HepG2 (cell line): ENCODE measurements at regions not wholly inside any gene's neighbourhood (a gene's known extent, or its start where the extent isn't known, plus 50 kb on each side); places are given as distances from the start of the nearest gene placed in this dataset.

ENCODE experiments used
- ATAC-seq: fragments of 200-7000 bp; cut with Tn5 transposase; 3 replicates; pipeline ENCODE4 v1.9.1; 2020; ENCODE audit warnings: mild to moderate bottlenecking, moderate library complexity
- BruUV-seq: library from RNA; stranded (reverse); fragments of 400-500 nt; replicated peaks from 2 replicates; lab custom pipeline; 2021; lab: Mats Ljungman, UMichigan
- CTCF ChIA-PET: fragments of 300-600 bp; formaldehyde crosslinking; extraction: SDS; loops from one replicate; lab custom pipeline; 2021; ENCODE audit warnings: low total read pairs, inconsistent platforms, low intra/inter-chr PET ratio; lab: Yijun Ruan, JAX
- POLR2A ChIA-PET: fragments of 350-600 bp; sonication (Branson Sonifier 250); formaldehyde crosslinking; loops from one replicate; lab custom pipeline; 2020; ENCODE audit warnings: antibody characterized with exemption, inconsistent platforms; lab: Yijun Ruan, JAX
- DNase-seq: peaks from one replicate; pipeline ENCODE4 v3.0.0-alpha.2; 2015; ENCODE audit warnings: low spot score
- FAIRE-seq: peaks from 3 replicates; lab custom pipeline; 2011; peaks lifted over from hg19 to GRCh38; lab: Jason Lieb, UNC
- H2AFZ ChIP-seq: one replicate; pipeline ENCODE4 v1.6.1; 2011; ENCODE audit warnings: low read length, inconsistent platforms
- H3K27ac ChIP-seq: fragments of 300-600 bp; 3 replicates; pipeline ENCODE4 v1.8.0; 2011; ENCODE audit warnings: mixed run types, mild to moderate bottlenecking, mixed read lengths, low read length, inconsistent platforms; ENCODE audit not compliant: insufficient read depth; ENCODE audit errors: extremely low read length
- H3K27me3 ChIP-seq, 2 experiments: fragments of 200-600 bp in 1 of 2; 2 replicates in 1 of 2; 3 replicates in 1 of 2; pipeline versions ENCODE4 v1.6.0 to v1.8.0; 2011; ENCODE audit warnings: low read length in 2 of 2, mild to moderate bottlenecking in 2 of 2, moderate library complexity in 2 of 2, inconsistent platforms in 1 of 2; ENCODE audit not compliant: insufficient read depth in 2 of 2, control insufficient read depth in 1 of 2
- H3K36me3 ChIP-seq, 2 experiments: fragments of 200-600 bp in 1 of 2; replicated peaks in 1 of 2; 2 replicates in 1 of 2; 3 replicates in 1 of 2; pipeline versions ENCODE4 v1.5.1 to v1.8.0; 2011; ENCODE audit warnings: low read length in 2 of 2, inconsistent platforms in 1 of 2; ENCODE audit not compliant: insufficient read depth in 2 of 2, control insufficient read depth in 1 of 2
- H3K4me1 ChIP-seq: 2 replicates; pipeline ENCODE4 v1.5.1; 2012; ENCODE audit warnings: low read length, inconsistent platforms; ENCODE audit not compliant: insufficient read depth
- H3K4me2 ChIP-seq: 2 replicates; pipeline ENCODE4 v1.6.0; 2011; ENCODE audit warnings: low read depth, low read length, inconsistent platforms
- H3K4me3 ChIP-seq, 3 experiments: fragments of 200-600 bp in 1 of 3; sonication (generic), shearing (Covaris generic) in 1 of 3; replicated peaks in 1 of 3; 2 replicates each; pipeline ENCODE4 v1.5.1; 2011 to 2016; ENCODE audit warnings: low read length in 3 of 3, inconsistent platforms in 2 of 3, low read depth in 2 of 3, mild to moderate bottlenecking in 2 of 3, control low read depth in 1 of 3, mixed read lengths in 1 of 3; ENCODE audit not compliant: insufficient read depth in 1 of 3
- H3K79me2 ChIP-seq: one replicate; pipeline ENCODE4 v1.6.1; 2011; ENCODE audit warnings: low read length, inconsistent platforms; ENCODE audit not compliant: insufficient read depth
- H3K9ac ChIP-seq: 2 replicates; pipeline ENCODE4 v1.6.0; 2011; ENCODE audit warnings: mild to moderate bottlenecking, low read depth, low read length, inconsistent platforms; ENCODE audit not compliant: insufficient read depth
- H3K9me3 ChIP-seq: 2 replicates; pipeline ENCODE4 v1.5.1; 2012; ENCODE audit warnings: mild to moderate bottlenecking, low read length
- H4K20me1 ChIP-seq: 2 replicates; pipeline ENCODE4 v1.6.0; 2011; ENCODE audit warnings: inconsistent platforms, mild to moderate bottlenecking, low read length, moderate library complexity; ENCODE audit not compliant: insufficient read depth
- CC2D1A ChIP-seq: sonication (generic); formaldehyde crosslinking; IDR thresholded peaks from 2 replicates; pipeline ENCODE4 v1.8.1; 2023; ENCODE audit warnings: mild to moderate bottlenecking, missing genetic modification reagents
- CHCHD3 ChIP-seq: sonication (generic); formaldehyde crosslinking; IDR thresholded peaks from 2 replicates; pipeline ENCODE4 v1.8.0; 2022; ENCODE audit warnings: mild to moderate bottlenecking, missing genetic modification reagents, moderate library complexity
- ETV5 ChIP-seq: IDR thresholded peaks from 2 replicates; pipeline ENCODE4 v1.6.1; 2018; ENCODE audit warnings: missing biosample characterization, missing genetic modification reagents, inconsistent platforms, borderline replicate concordance
- HNF4A ChIP-seq: sonication (generic); formaldehyde crosslinking; IDR thresholded peaks from 2 replicates; pipeline ENCODE4 v1.4.0; 2020; ENCODE audit warnings: missing genetic modification reagents
- SRY ChIP-seq: sonication (generic); formaldehyde crosslinking; IDR thresholded peaks from 2 replicates; pipeline ENCODE4 v1.8.0; 2022; ENCODE audit warnings: mild to moderate bottlenecking, missing genetic modification reagents
- SYNCRIP ChIP-seq: fragments of 200-400 bp; formaldehyde crosslinking; IDR thresholded peaks from 2 replicates; pipeline ENCODE4 v1.6.1; 2018; ENCODE audit warnings: mild to moderate bottlenecking, low read depth, low read length; ENCODE audit not compliant: insufficient read depth
- ZNF143 ChIP-seq: sonication (generic); formaldehyde crosslinking; IDR thresholded peaks from 2 replicates; pipeline ENCODE4 v1.4.0; 2020; ENCODE audit warnings: missing genetic modification reagents
- ZNF432 ChIP-seq: sonication (generic); formaldehyde crosslinking; IDR thresholded peaks from 2 replicates; pipeline ENCODE4 v1.5.0; 2020; ENCODE audit warnings: missing genetic modification reagents, mild to moderate bottlenecking, borderline replicate concordance
- WGBS: methylation state at CpG from one replicate; pipeline ENCODE4 v1.1.6; 2017; ENCODE audit warnings: low lambda C conversion rate; 5-methylcytosine and 5-hydroxymethylcytosine counted together
- in situ Hi-C: cut with HindIII; loops from 2 replicates; pipeline ENCODE4 v1.10.0; 2017; ENCODE audit warnings: low pct_unique_long_range_greater_than_20kb; ENCODE audit not compliant: extremely low pct_ligation_motif_present
- intact Hi-C: fragments of 100-400 bp; cut with micrococcal nuclease; formaldehyde crosslinking; loops from one replicate; pipeline ENCODE4 v1.10.0; 2022; ENCODE audit not compliant: unreplicated experiment
- TF ChIP-seq, protein P1 (sequence below): IDR thresholded peaks from 2 replicates; pipeline ENCODE4 v1.6.1; 2018; ENCODE audit warnings: missing genetic modification reagents, mild to moderate bottlenecking, missing compliant biosample characterization
- TF ChIP-seq, protein P2 (sequence below): sonication (generic); formaldehyde crosslinking; IDR thresholded peaks from 2 replicates; pipeline ENCODE4 v1.4.0; 2020; ENCODE audit warnings: mild to moderate bottlenecking, low read depth, missing genetic modification reagents

DNA sequence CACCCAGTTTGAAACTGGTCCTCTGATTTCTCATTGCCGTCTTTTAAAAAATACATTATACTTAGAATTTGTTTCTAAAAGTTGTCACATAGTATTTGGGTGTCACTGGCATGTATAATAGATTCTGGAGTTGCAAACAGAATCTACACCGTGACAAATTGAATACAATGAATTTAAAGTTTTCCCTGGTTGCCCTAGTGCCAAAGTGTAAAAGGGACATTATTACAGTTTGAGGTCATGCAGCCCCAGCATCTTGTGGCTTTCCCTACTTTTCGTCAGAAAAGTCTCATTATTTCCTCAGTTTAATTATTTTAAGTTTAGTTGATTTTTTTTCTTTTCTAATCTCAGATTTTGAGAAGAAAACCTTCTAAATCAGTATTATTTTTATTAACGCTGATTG is 155.9 kb downstream of the DISP1 start:
- Histone ChIP-seq H3K27ac (no peak overlapping the region), H3K27me3 (no peaks in the 10 kb centered on the region), H3K4me2 (no peak overlapping the region), H4K20me1 (no peaks in the 10 kb centered on the region), H3K9me3 (no peaks in the 10 kb centered on the region), H3K36me3 (no peaks in the 10 kb centered on the region), H3K4me3 (no peak overlapping the region), H2AFZ (no peak overlapping the region), H3K79me2 (no peaks in the 10 kb centered on the region), H3K4me1 (no peaks in the 10 kb centered on the region), H3K9ac (no peak overlapping the region)
- no peak for FAIRE-seq
- intact Hi-C loops, result no loop called here
- CTCF ChIA-PET, result no interaction called here
- POLR2A ChIA-PET, result no interaction called here
- no TSS peak for BruUV-seq
- 78% methylated on average over 4 of the region's 4 CpGs for WGBS
- ATAC-seq, result no peak
- TF ChIP-seq ETV5 (CRISPR knock-in tag), result no peak
- TF ChIP-seq CHCHD3 (CRISPR knock-in tag), result no peak
- TF ChIP-seq ZNF432, result no peak
- no peak for TF ChIP-seq SRY (CRISPR knock-in tag)
- TF ChIP-seq ZNF143 (CRISPR knock-in tag), result no peak
- TF ChIP-seq, protein P1, sequence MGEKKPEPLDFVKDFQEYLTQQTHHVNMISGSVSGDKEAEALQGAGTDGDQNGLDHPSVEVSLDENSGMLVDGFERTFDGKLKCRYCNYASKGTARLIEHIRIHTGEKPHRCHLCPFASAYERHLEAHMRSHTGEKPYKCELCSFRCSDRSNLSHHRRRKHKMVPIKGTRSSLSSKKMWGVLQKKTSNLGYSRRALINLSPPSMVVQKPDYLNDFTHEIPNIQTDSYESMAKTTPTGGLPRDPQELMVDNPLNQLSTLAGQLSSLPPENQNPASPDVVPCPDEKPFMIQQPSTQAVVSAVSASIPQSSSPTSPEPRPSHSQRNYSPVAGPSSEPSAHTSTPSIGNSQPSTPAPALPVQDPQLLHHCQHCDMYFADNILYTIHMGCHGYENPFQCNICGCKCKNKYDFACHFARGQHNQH (CRISPR knock-in tag), result no peak
- TF ChIP-seq HNF4A (CRISPR knock-in tag), result no peak
- TF ChIP-seq, protein P2, sequence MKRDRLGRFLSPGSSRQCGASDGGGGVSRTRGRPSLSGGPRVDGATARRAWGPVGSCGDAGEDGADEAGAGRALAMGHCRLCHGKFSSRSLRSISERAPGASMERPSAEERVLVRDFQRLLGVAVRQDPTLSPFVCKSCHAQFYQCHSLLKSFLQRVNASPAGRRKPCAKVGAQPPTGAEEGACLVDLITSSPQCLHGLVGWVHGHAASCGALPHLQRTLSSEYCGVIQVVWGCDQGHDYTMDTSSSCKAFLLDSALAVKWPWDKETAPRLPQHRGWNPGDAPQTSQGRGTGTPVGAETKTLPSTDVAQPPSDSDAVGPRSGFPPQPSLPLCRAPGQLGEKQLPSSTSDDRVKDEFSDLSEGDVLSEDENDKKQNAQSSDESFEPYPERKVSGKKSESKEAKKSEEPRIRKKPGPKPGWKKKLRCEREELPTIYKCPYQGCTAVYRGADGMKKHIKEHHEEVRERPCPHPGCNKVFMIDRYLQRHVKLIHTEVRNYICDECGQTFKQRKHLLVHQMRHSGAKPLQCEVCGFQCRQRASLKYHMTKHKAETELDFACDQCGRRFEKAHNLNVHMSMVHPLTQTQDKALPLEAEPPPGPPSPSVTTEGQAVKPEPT (CRISPR knock-in tag), result no peak
- no peak for TF ChIP-seq CC2D1A (CRISPR knock-in tag)
- TF ChIP-seq SYNCRIP, result no peak
- in situ Hi-C loops, result no loop called here
- DNase-seq, result no peak
